Neural cell (in vitro differentiated cells): ENCODE measurements at regions not wholly inside any gene's neighbourhood (a gene's known extent, or its start where the extent isn't known, plus 50 kb on each side); places are given as distances from the start of the nearest gene placed in this dataset.

ENCODE experiments used
- CTCF ChIP-seq: fragments of 450-650 bp; IDR thresholded peaks from 2 replicates; pipeline ENCODE4 v1.5.1; 2014; ENCODE audit warnings: antibody characterized with exemption, mild to moderate bottlenecking, moderate library complexity; ENCODE audit not compliant: poor library complexity, severe bottlenecking
- TAF1 ChIP-seq: IDR thresholded peaks from 2 replicates; pipeline ENCODE4 v1.6.1; 2012; ENCODE audit warnings: low read depth

GRCh38 chr5:124605541-124605940, 140.9 kb downstream of the ZNF608 start:
- TF ChIP-seq CTCF (no peak), TAF1 (no peak)
